LHCN-M2 (cell line): ENCODE measurements at regions not wholly inside any gene's neighbourhood (a gene's known extent, or its start where the extent isn't known, plus 50 kb on each side); places are given as distances from the start of the nearest gene placed in this dataset.
"Not testable (repeated sequence)": the region's sequence is repeated elsewhere in the genome, so short reads cannot be mapped to it uniquely, and the experiment has no call there.

ENCODE experiments used
- DNase-seq: peaks from one replicate; pipeline ENCODE4 v3.0.0-alpha.2; 2012; ENCODE audit warnings: low read depth

- no peak for DNase-seq
Measured at GRCh38 chr1:55786396-55786795, 571.2 kb upstream of the USP24 start.

DNA sequence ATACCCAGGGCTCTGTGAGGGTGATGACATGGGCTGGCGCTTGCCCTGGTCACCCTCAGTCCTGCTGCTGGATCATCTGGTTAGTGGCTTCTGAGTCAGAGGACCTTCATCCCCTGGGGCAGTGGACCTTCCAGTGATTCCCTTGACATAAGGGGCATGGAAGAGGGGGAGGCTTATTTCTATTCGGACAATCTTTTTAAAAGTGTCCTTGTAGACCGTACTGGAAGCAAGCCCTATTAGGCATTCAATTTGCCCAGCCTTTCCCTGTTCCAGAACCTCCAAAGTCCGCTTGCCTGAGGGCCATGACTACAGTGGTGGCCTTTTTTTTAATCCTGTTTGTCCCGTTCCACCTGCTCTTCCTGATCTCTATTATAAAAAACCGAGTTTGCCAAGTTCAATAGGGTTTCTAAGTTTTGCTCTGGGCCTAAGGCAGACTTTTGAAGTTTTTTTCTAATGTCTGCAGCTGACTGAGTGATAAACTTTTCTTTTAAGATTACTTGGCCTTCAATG is 569.8 kb upstream of the USP24 start:
- not testable (repeated sequence) for DNase-seq

DNA sequence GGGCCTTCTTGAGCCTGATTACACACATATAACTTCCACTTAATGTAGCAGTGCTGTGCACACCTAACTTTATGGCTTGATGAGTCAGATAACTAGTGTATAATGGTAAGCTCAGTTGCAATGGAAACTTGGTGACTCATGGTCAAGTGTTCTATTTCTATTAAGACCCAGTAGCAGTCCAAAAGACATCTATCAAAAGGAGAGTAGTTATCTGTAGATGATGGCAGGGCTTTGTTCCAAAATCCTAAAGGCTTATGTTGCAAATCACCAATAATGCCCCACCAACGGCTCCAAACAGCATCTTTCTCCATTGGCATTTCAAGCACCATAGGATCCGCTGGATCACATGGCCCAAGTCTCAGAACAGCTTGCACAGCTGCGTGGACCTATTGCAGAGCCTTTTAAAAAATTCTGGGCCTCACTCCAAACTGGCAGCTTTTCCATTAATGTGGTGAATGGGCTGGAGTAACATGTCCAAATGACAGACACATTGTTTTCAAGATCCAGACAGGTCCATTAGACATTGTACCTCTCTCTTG is 566.8 kb upstream of the USP24 start:
- peak; percentile 85 for DNase-seq

DNA sequence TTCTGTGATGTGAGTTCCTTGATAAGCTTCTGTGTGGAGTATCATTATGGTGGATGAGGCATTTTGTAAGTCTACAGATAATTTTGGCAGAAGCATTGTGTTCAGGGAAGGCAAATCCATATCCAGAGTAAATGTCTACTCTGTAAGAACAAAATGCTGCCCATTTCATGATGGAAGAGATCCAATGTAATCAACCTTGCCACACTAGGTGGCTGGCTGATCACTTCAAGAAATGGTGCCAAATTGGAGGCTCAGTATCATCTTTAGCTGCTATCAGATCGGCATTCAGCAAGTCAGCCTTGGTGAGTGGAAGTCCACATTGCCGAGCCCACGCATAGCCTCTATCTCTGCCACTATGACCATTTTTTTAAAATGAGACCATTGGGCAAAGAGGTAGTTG is 565.8 kb upstream of the USP24 start:
- no peak for DNase-seq

DNA sequence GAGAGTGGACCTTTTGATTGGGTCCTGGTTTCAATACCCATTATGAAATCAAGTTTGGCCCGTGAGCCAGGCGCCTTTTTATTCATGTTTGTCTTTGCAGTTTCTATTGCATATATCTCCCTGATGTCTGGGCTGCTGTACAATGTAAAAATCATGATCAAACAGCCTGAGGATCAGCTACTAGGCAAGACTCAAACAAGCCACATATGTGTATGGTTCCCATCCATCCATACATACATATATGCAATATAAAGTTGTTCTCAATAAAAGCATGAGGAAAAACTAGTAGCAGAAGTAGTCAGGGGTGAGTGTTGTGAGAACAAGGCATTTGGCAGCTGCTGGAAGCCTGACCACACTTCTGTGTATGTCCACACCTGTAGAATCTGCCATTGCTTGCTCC is 562.4 kb upstream of the USP24 start:
- DNase-seq, result no peak

DNA sequence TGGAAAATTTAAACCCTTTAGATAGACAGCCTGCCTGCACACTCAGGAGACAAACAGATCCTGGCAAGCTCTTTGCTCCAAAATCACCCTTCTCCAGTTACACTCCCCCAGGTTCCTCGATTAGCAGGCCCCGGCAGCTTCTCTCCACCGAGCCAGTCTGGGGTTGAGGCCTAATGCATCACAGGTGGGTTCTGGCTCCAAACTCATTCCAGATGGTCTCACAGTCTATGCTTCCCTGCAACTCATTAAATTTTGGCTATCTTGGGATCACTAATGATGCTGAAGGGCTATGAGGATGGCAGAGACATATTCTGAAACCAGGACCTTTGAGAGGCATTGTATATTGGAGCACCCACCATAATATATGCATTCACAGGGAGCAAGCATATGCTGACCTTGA is 559.8 kb upstream of the USP24 start:
- no peak for DNase-seq

DNA sequence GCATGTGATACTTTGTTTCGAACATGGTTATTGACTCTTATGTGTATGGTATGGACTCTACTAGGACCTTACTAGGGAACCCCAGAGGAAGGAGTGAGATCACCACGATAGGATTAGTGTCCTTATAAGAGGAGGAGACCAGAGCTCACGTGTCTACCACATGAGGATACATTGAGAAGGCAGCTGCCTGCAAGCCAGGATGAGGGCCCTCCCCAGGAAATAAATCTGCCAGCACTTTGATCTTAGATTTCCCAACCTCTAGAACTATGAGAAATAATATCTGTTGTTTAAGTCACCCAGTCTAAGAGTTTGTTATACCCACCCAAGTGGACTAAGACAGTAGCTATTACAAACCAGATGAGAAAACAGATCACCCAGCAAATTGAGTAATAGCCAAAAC is 559.3 kb upstream of the USP24 start:
- no peak for DNase-seq

DNA sequence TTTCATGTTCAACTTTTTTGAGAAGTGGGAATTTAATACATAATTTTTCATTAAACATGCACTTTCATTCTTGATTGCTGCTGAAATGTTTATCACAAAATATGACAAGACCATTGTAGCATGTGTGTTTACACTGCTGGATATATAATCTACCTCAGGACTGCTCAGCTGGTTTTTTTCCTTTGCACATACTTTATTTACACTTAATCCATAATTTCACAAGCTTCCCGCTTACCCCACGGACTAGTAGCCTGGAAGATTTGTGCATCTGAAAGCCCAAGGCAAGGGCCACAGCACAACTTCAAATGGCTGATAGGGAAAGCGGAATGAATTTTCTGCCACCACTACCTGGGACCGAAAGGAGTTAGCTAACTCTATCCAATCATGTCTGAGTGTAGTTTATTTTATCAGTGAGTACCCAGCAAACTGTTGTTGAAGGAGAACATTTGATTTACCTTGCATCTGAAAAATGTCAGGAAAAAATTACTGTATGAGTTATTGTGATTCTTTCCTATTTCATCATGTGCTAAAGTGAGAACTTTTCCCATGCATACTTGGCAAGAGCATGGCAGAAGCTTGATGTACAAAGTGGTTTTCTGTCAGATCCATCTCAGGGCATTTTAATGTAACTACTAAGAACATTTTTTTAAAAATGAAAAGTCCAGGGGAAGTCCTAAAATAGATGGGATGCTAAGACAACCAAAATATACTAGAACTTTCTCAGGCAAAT is 558.2 kb upstream of the USP24 start:
- DNase-seq, result no peak

DNA sequence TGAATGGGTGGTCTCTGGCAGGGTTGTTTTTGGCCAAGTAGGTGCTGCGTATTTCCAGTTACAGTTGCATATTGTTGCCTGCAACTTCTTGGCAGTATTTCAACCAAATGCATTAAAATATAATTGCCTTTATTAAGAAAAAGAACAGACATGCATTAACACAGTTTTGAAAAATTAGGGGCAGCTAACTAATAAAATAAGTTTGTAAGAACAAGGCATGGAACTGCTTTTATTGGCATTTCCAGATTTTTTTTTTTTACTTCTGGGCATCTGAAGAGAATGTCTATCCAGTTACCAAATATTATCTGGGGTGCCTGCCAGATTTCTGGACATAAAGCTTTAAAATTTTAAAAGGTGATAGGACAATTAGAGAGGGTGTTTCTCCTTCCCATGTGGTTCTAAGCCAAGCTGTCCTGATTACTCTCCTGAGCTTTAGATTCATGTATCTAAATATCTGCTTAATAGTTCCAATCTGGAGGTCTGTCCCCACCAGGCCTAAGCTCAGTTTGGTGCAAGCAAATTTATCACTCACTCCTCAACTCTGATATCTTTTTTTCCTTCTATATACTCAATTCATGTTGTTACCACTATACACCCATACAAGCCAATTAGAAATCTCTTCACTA is 553.3 kb upstream of the USP24 start:
- DNase-seq, result no peak

GRCh38 chr1:55767171-55767570 is 552.0 kb upstream of the USP24 start:
- DNase-seq, result no peak

- DNase-seq, result not testable (repeated sequence)
Measured at GRCh38 chr1:55765505-55765904, 550.3 kb upstream of the USP24 start.

- DNase-seq, result no peak
Measured at GRCh38 chr1:55751776-55752175, 536.6 kb upstream of the USP24 start.

- no peak for DNase-seq
Measured at GRCh38 chr1:55750628-55750995, 535.4 kb upstream of the USP24 start.

GRCh38 chr1:55749975-55750627 is 534.9 kb upstream of the USP24 start:
- DNase-seq, result peak; percentile 26

DNA sequence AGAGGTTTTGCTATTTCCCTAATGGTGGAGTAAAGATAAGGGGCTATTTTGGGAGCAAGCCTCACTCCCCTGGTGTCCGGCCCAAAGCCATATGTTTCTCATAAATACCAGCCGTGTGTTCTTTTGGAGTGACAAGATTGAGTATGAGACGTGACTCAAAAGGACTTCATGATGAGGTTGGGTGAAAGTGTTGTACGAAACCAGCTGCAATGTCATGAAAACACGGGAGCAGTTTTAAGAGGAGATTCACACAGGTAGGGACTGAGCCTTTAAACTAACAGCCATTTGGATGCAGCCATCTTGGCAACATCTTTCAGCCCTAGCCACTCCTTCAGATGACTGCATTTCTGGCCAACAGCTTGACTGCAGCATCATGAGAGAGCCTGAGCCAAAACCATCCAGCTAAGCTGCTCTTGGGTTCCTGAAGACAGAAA is 532.3 kb upstream of the USP24 start:
- DNase-seq, result no peak

- DNase-seq, result no peak
Measured at GRCh38 chr1:55746710-55747109, 531.5 kb upstream of the USP24 start.

GRCh38 chr1:55741516-55741915 is 526.4 kb upstream of the USP24 start:
- no peak for DNase-seq

- DNase-seq, result peak; percentile 88
Measured at GRCh38 chr1:55735106-55735505, 519.9 kb upstream of the USP24 start.

- peak; percentile 94 for DNase-seq
Measured at GRCh38 chr1:55726994-55727393, 511.8 kb upstream of the USP24 start.

GRCh38 chr1:55725378-55725777 is 510.2 kb upstream of the USP24 start:
- DNase-seq, result peak; percentile 76

DNA sequence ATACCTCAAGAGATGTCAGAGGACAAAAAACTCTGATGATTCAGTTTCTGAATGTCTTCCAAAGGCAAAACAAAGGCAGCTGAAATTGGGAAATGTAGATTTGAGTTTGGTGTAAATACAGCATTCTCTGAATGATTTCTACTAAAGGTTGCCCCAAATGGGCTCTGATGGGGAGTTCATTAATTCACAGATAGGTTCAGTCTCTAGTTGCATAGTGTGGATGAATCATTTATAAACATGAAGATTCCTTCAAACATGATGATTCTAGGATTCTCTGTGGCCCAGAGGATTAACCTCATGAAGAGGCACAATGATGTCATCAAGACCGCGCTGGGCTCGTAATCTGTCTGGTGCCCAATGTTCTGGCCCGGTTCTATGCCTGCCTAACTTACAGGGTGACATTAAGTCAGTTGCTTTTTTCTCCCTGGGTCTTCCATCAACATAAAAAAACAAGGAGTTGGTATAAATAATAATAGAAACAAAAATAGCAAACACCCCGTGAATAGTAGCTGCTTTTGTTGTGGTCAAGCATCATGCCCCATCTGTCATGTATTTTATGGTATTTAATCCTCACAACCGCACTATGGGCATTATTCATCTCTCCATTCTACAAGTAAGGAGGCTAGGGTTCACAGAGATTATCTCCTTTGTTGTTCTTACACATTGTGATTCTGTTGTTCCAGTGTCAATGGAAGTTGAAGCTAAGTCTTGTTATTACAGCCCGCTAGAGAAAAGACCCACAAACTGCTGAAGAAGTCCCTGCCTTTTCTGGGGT is 509.6 kb upstream of the USP24 start:
- DNase-seq, result peak; percentile 97

- DNase-seq, result peak; percentile 25
Measured at GRCh38 chr1:55723001-55723400, 507.8 kb upstream of the USP24 start.
